Activated B cell treated with CpG ODN at 0.5 μM for 24 hours (primary cell): ENCODE measurements at regions not wholly inside any gene's neighbourhood (a gene's known extent, or its start where the extent isn't known, plus 50 kb on each side); places are given as distances from the start of the nearest gene placed in this dataset.
A peak's percentile ranks its signal among the peaks of the same experiment; 100 is the strongest.
"Not testable (repeated sequence)": the region's sequence is repeated elsewhere in the genome, so short reads cannot be mapped to it uniquely, and the experiment has no call there.

Experiments used
- ATAC-seq: fragments of 200-7000 bp; cut with Tn5 transposase; one replicate; pipeline ENCODE4 v1.10.0; 2021; ENCODE audit warnings: low read depth, mild to moderate bottlenecking, moderate library complexity
- CTCF ChIA-PET: fragments of 350-600 bp; sonication (Branson Sonifier 250); formaldehyde crosslinking; loops from one replicate; lab custom pipeline; 2021; ENCODE audit warnings: antibody characterized with exemption; lab: Charles Lee
- POLR2A ChIA-PET: fragments of 350-600 bp; sonication (Branson Sonifier 250); formaldehyde crosslinking; loops from one replicate; lab custom pipeline; 2021; ENCODE audit warnings: antibody characterized with exemption; lab: Charles Lee
- DNase-seq: peaks from one replicate; pipeline ENCODE4 v3.0.0; 2022
- H3K27ac Mint-ChIP-seq: one replicate; pipeline ENCODE4 v1.8.0; 2020; ENCODE audit warnings: mixed read lengths
- H3K27me3 Mint-ChIP-seq: one replicate; pipeline ENCODE4 v1.8.0; 2021; ENCODE audit warnings: mixed read lengths
- H3K36me3 Mint-ChIP-seq: one replicate; pipeline ENCODE4 v1.8.0; 2021; ENCODE audit warnings: low read depth, mixed read lengths
- H3K4me1 Mint-ChIP-seq: one replicate; pipeline ENCODE4 v1.8.0; 2021; ENCODE audit warnings: mixed read lengths
- H3K4me3 Mint-ChIP-seq: one replicate; pipeline ENCODE4 v1.8.0; 2020; ENCODE audit warnings: mild to moderate bottlenecking, mixed read lengths
- H3K9me3 Mint-ChIP-seq: one replicate; pipeline ENCODE4 v1.8.0; 2020; ENCODE audit warnings: mixed read lengths
- intact Hi-C: fragments of 100-400 bp; cut with micrococcal nuclease; formaldehyde crosslinking; loops from one replicate; pipeline ENCODE4 v1.15.1; 2024
- TF ChIP-seq, protein P1 (sequence below): fragments of 200-600 bp; IDR thresholded peaks from one replicate; pipeline ENCODE4 v1.8.0; 2022; ENCODE audit warnings: antibody characterized with exemption, mild to moderate bottlenecking

GRCh38 chr2:88967844-88968243 is 276.4 kb downstream of the RPIA start:
- POLR2A ChIA-PET: no interaction called here
- H3K4me3 Mint-ChIP-seq: no peak overlapping the region
- no peaks in the 10 kb centered on the region for H3K27me3 Mint-ChIP-seq
- TF ChIP-seq, protein P1, sequence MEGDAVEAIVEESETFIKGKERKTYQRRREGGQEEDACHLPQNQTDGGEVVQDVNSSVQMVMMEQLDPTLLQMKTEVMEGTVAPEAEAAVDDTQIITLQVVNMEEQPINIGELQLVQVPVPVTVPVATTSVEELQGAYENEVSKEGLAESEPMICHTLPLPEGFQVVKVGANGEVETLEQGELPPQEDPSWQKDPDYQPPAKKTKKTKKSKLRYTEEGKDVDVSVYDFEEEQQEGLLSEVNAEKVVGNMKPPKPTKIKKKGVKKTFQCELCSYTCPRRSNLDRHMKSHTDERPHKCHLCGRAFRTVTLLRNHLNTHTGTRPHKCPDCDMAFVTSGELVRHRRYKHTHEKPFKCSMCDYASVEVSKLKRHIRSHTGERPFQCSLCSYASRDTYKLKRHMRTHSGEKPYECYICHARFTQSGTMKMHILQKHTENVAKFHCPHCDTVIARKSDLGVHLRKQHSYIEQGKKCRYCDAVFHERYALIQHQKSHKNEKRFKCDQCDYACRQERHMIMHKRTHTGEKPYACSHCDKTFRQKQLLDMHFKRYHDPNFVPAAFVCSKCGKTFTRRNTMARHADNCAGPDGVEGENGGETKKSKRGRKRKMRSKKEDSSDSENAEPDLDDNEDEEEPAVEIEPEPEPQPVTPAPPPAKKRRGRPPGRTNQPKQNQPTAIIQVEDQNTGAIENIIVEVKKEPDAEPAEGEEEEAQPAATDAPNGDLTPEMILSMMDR: no peak
- intact Hi-C loops: no loop called here
- no peak overlapping the region for H3K27ac Mint-ChIP-seq
- no peak for DNase-seq
- H3K4me1 Mint-ChIP-seq: peaks cover 8% of the 10 kb centered on the region
- CTCF ChIA-PET: no interaction called here
- H3K9me3 Mint-ChIP-seq: no peaks in the 10 kb centered on the region
- H3K36me3 Mint-ChIP-seq: no peaks in the 10 kb centered on the region
- no peak for ATAC-seq

DNA sequence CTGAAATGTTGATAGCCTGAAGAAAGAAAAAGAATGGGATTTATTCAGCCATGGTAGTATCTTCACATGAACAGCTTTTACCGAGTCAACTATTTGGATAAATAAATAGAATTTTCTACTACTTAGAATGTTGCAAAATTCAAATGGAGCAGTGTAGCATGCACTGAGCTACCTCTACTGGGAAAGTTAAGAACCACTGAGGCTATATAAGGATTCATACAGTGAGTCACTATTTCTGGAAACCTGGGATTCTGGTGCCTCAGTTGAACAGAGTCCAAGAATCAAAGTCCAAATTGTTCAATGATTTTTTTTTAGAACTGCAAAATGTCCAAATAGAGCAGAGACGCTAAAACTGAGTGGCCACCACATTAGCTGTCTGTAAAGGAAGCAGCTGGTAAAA is 286.5 kb downstream of the RPIA start:
- intact Hi-C loops, H3K27ac Mint-ChIP-seq, POLR2A ChIA-PET, CTCF ChIA-PET, H3K27me3 Mint-ChIP-seq, H3K9me3 Mint-ChIP-seq, DNase-seq, H3K36me3 Mint-ChIP-seq, ATAC-seq, H3K4me1 Mint-ChIP-seq, H3K4me3 Mint-ChIP-seq: not testable (repeated sequence)

- H3K27me3 Mint-ChIP-seq, H3K27ac Mint-ChIP-seq, ATAC-seq, H3K9me3 Mint-ChIP-seq, H3K4me3 Mint-ChIP-seq, H3K4me1 Mint-ChIP-seq, intact Hi-C loops, DNase-seq, H3K36me3 Mint-ChIP-seq, POLR2A ChIA-PET: not testable (repeated sequence)
- CTCF ChIA-PET: interaction anchor here (0.8 kb wide), 1 partner anchor 147 kb away, joined by 3 read pairs; no protein-coding TSS in a partner anchor
Observed at GRCh38 chr2:88978446-88978845, 287.0 kb downstream of the RPIA start.

DNA sequence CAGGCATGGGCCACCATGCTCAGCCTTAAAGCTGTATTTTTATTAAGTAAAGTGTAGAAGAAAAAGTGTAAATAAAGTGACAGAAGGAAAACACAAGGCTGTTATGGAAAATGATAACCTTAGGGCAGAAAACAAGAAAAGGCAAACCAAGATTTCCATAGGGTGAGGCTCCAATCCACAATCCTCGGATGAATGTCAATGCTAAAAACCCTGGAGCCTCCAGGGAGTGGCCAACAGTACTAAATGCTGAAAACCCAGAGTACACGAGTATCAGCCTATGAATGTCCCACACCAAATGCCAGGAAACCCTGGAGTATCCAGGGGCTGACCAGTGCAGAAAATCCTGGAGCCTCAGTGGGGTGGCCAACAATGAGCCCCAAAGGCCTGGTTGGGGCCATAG is 292.6 kb downstream of the RPIA start:
- H3K4me1 Mint-ChIP-seq, intact Hi-C loops, DNase-seq, H3K36me3 Mint-ChIP-seq, H3K9me3 Mint-ChIP-seq, H3K27ac Mint-ChIP-seq, POLR2A ChIA-PET, H3K27me3 Mint-ChIP-seq, CTCF ChIA-PET, ATAC-seq, H3K4me3 Mint-ChIP-seq: not testable (repeated sequence)

DNA sequence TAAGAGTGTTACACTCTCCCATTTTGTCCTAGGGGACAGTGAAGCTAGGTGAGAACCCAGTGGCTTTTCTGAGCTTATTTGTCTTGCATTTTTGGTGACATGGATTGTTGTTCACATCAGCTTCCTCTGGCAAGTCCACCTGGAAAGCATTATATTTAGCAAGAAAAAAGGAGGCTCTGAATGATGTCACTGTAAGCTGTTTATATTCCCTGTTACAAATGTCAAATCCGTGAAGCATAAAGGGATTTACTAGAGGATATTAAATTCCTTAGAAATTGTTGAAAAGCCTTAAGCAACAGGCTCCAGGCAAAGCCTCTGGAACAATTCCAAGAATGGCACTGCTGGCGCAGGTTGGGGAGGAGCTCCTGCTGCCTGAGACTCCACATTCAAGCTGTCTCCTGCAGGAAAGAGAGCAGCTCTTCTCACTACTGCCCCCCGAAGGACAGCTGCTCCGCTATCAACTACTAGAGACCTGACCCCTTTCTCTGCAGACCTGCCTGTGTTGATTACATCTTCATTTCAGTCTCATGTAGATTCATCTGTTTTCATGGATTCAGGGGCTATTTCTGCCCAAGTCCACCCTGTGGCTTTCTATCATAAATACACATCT is 295.4 kb downstream of the RPIA start:
- DNase-seq, intact Hi-C loops, ATAC-seq, H3K4me3 Mint-ChIP-seq, POLR2A ChIA-PET, H3K4me1 Mint-ChIP-seq, H3K36me3 Mint-ChIP-seq, H3K9me3 Mint-ChIP-seq, H3K27me3 Mint-ChIP-seq, CTCF ChIA-PET, H3K27ac Mint-ChIP-seq: not testable (repeated sequence)

DNA sequence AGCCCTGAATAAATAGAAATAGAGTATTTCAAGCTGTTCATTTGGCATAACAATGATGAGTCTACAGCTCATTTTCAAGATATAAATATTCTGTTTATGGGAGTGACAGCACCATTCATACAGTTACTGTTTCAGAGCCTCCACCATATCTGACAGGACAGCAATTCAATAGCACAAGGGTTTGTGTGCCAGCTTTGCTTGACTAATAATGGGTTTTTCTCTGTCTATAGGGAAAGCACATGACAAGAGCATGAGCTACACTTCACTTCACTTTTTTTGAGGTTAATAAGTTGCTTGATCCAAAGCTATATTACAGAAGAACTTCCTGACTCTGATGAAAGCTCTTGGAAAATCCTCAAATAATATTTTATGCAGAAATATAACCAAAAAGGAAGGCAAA is 297.1 kb downstream of the RPIA start:
- H3K4me3 Mint-ChIP-seq, H3K27me3 Mint-ChIP-seq, POLR2A ChIA-PET, CTCF ChIA-PET, ATAC-seq, H3K9me3 Mint-ChIP-seq, H3K36me3 Mint-ChIP-seq, DNase-seq, H3K27ac Mint-ChIP-seq, intact Hi-C loops: not testable (repeated sequence)
- peaks cover 12% of the 10 kb centered on the region for H3K4me1 Mint-ChIP-seq

DNA sequence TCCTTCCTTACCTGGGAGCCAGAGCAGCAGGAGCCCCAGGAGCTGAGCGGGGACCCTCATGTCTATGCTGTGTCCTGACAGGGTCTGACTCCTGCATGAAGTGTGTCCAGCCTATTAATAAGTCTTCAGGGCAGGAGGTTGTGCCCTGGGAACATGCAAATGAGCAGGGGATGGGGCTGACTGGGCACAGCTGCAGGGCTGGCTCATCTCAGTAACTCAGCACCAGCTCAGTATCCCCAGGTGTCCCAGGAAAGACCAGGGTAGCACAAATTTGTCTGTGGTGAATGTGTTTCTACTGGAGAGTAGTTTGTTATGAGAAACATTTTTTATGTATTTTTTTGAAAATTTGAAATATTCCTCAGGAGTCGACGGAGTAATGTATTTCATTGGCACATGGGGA is 301.3 kb downstream of the RPIA start:
- H3K9me3 Mint-ChIP-seq, DNase-seq, POLR2A ChIA-PET, ATAC-seq, intact Hi-C loops, CTCF ChIA-PET, H3K36me3 Mint-ChIP-seq, H3K27me3 Mint-ChIP-seq: not testable (repeated sequence)
- peaks cover 14% of the 10 kb centered on the region for H3K4me1 Mint-ChIP-seq
- H3K27ac Mint-ChIP-seq: peak overlapping the region; percentile 35
- peak overlapping the region; percentile 69 for H3K4me3 Mint-ChIP-seq

DNA sequence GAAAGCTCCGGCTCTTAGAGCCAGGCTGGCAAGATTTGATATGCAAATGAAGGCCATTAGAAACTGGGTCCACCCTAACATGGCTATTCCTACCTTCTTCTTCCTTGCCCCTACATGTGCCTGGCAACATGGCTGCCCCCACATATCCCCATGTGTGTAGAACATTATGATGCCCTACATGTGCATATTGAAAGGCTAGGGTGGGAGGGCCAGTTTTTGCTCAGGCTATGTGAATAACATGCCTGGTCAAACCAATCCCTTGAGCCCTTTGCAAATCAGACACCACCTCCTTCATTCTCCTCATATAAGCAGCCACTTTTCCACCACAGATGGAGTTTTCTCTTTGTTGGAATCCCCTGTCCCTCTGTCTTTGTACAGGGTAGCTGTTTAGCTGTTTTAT is 303.4 kb downstream of the RPIA start:
- H3K36me3 Mint-ChIP-seq, POLR2A ChIA-PET, DNase-seq, H3K9me3 Mint-ChIP-seq, H3K27me3 Mint-ChIP-seq, H3K4me3 Mint-ChIP-seq, H3K27ac Mint-ChIP-seq, CTCF ChIA-PET, intact Hi-C loops, ATAC-seq: not testable (repeated sequence)
- peaks cover 14% of the 10 kb centered on the region for H3K4me1 Mint-ChIP-seq

DNA sequence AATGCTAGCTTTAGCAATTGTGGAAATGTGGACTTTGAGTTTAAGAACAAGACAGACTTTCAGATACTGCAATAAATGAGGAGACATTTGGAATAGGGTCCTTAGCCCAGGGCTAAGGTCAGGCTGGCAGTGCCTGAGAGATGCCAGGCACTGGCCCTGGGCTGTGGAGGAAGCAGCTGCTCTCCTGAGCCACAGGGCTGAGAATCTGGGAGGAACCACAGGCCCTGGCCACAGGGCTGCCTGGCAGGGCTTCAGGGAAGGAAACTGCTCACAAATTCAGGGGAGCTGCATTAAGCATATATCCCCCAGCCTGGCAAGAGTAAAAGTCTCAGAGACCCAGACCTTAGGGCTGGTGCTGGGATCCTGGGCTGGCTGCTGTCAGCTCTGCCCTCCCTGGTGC is 305.1 kb downstream of the RPIA start:
- intact Hi-C loops, H3K27ac Mint-ChIP-seq, CTCF ChIA-PET, H3K4me3 Mint-ChIP-seq, H3K36me3 Mint-ChIP-seq, POLR2A ChIA-PET, DNase-seq, H3K27me3 Mint-ChIP-seq, ATAC-seq, H3K9me3 Mint-ChIP-seq: not testable (repeated sequence)
- peaks cover 14% of the 10 kb centered on the region for H3K4me1 Mint-ChIP-seq
